K562 (cell line): ENCODE measurements at regions not wholly inside any gene's neighbourhood (a gene's known extent, or its start where the extent isn't known, plus 50 kb on each side); places are given as distances from the start of the nearest gene placed in this dataset.

Experiments used
- ATAC-seq: fragments of 200-7000 bp; cut with Tn5 transposase; 3 replicates; pipeline ENCODE4 v1.9.1; 2020; ENCODE audit warnings: moderate library complexity
- BruUV-seq: library from RNA; stranded (reverse); fragments of 400-500 nt; replicated peaks from 2 replicates; lab custom pipeline; 2021; lab: Mats Ljungman, UMichigan
- CTCF ChIA-PET: fragments of 300-600 bp; formaldehyde crosslinking; extraction: SDS; loops from one replicate; lab custom pipeline; 2021; ENCODE audit warnings: low intra/inter-chr PET ratio; lab: Yijun Ruan, JAX
- POLR2A ChIA-PET: fragments of 300-600, 350-650 bp; sonication (Branson Sonifier 250); formaldehyde crosslinking; extraction: SDS; loops from one replicate; lab custom pipeline; 2021; ENCODE audit warnings: antibody characterized with exemption, inconsistent platforms; lab: Yijun Ruan, JAX
- DNase-seq, 4 experiments: peaks; one replicate each; pipeline versions ENCODE4 v3.0.0 to v3.0.0-alpha.2; 2011 to 2018; ENCODE audit warnings: low spot score in 3 of 4, mixed read lengths in 3 of 4; ENCODE audit errors: extremely low read depth in 1 of 4
- FAIRE-seq: peaks from 2 replicates; lab custom pipeline; 2011; peaks lifted over from hg19 to GRCh38; lab: Jason Lieb, UNC
- H2AFZ ChIP-seq: 2 replicates; pipeline ENCODE4 v1.6.0; 2011; ENCODE audit warnings: low read depth, low read length, control low read depth, inconsistent platforms
- H3K27ac ChIP-seq: fragments of 200-600 bp; 3 replicates; pipeline ENCODE4 v1.8.0; 2011; ENCODE audit warnings: low read depth, mild to moderate bottlenecking, control low read depth, inconsistent platforms, low read length, moderate library complexity, mixed read lengths; ENCODE audit errors: extremely low read depth
- H3K27me3 ChIP-seq, 2 experiments: fragments of 300-600 bp in 1 of 2; 2 replicates in 1 of 2; 3 replicates in 1 of 2; pipeline versions ENCODE4 v1.6.0 to v1.8.0; 2011; ENCODE audit warnings: inconsistent platforms in 2 of 2, low read length in 2 of 2, mild to moderate bottlenecking in 1 of 2, mixed read lengths in 1 of 2, moderate library complexity in 1 of 2; ENCODE audit not compliant: control insufficient read depth in 2 of 2, insufficient read depth in 2 of 2
- H3K36me3 ChIP-seq: fragments of 300-600 bp; 3 replicates; pipeline ENCODE4 v1.8.0; 2011; ENCODE audit warnings: mild to moderate bottlenecking, low read length, inconsistent platforms; ENCODE audit not compliant: control insufficient read depth, insufficient read depth
- H3K4me1 ChIP-seq, 2 experiments: fragments of 200-600 bp in 1 of 2; replicated peaks in 1 of 2; 2 replicates in 1 of 2; 3 replicates in 1 of 2; pipeline versions ENCODE4 v1.5.1 to v1.8.0; 2011; ENCODE audit warnings: inconsistent platforms in 2 of 2, low read length in 2 of 2, mild to moderate bottlenecking in 1 of 2, mixed read lengths in 1 of 2, moderate library complexity in 1 of 2; ENCODE audit not compliant: control insufficient read depth in 2 of 2, insufficient read depth in 2 of 2
- H3K4me2 ChIP-seq: 2 replicates; pipeline ENCODE4 v1.6.1; 2011; ENCODE audit warnings: low read length, control low read depth, inconsistent platforms, mixed read lengths; ENCODE audit not compliant: insufficient read depth
- H3K4me3 ChIP-seq: fragments of 200-600 bp; sonication (generic), shearing (Covaris generic); 2 replicates; pipeline ENCODE4 v1.5.1; 2016; ENCODE audit warnings: control low read depth, inconsistent platforms
- H3K79me2 ChIP-seq: fragments of 200-600 bp; 3 replicates; pipeline ENCODE4 v1.8.0; 2011; ENCODE audit warnings: low read length, inconsistent platforms; ENCODE audit not compliant: control insufficient read depth, insufficient read depth
- H3K9ac ChIP-seq, 2 experiments: 2 replicates each; pipeline versions ENCODE4 v1.6.0 to v1.6.1; 2011; ENCODE audit warnings: low read depth in 2 of 2, low read length in 2 of 2, control low read depth in 1 of 2, inconsistent platforms in 1 of 2, mild to moderate bottlenecking in 1 of 2, mixed read lengths in 1 of 2; ENCODE audit not compliant: insufficient read depth in 1 of 2
- H3K9me1 ChIP-seq: one replicate; pipeline ENCODE4 v1.6.0; 2011; ENCODE audit warnings: inconsistent platforms, mild to moderate bottlenecking, low read length, moderate library complexity; ENCODE audit not compliant: control insufficient read depth, insufficient read depth
- H3K9me3 ChIP-seq: replicated peaks from 2 replicates; pipeline ENCODE4 v1.5.1; 2011; ENCODE audit warnings: low read depth, low read length, inconsistent platforms; ENCODE audit not compliant: control insufficient read depth, insufficient read depth
- H4K20me1 ChIP-seq: replicated peaks from 2 replicates; pipeline ENCODE4 v1.6.1; 2011; ENCODE audit warnings: low read length, inconsistent platforms, mixed read lengths; ENCODE audit not compliant: control insufficient read depth, insufficient read depth
- ELF1 ChIP-seq: fragments of 200-800 bp; sonication (Bioruptor generic); IDR thresholded peaks from 2 replicates; pipeline ENCODE4 v1.6.1; 2016; ENCODE audit warnings: missing genetic modification characterization, missing compliant biosample characterization
- FOXO4 ChIP-seq: fragments of 450-650 bp; formaldehyde crosslinking; IDR thresholded peaks from 2 replicates; pipeline ENCODE4 v1.4.0; 2020; ENCODE audit warnings: mild to moderate bottlenecking, moderate library complexity
- HEY1 ChIP-seq: fragments of 250-450 bp; sonication (Bioruptor Pico); IDR thresholded peaks from 2 replicates; pipeline ENCODE4 v1.5.0; 2020; ENCODE audit warnings: mild to moderate bottlenecking, moderate library complexity, borderline replicate concordance
- MGA ChIP-seq: fragments of 450-650 bp; IDR thresholded peaks from 2 replicates; pipeline ENCODE4 v1.6.1; 2016; ENCODE audit warnings: mild to moderate bottlenecking, moderate library complexity
- MYC ChIP-seq, 2 experiments: fragments of 250-450 bp in 1 of 2; sonication (Bioruptor Pico) in 1 of 2; IDR thresholded peaks; 2 replicates each; pipeline versions ENCODE4 v1.5.1 to v1.6.1; 2012 to 2021; ENCODE audit warnings: low read depth in 2 of 2, borderline replicate concordance in 1 of 2, improper control_type of control experiment in 1 of 2, low read length in 1 of 2, mild to moderate bottlenecking in 1 of 2, moderate library complexity in 1 of 2
- TRIM25 ChIP-seq: fragments of 450-650 bp; IDR thresholded peaks from 2 replicates; pipeline ENCODE4 v1.7.0; 2016; ENCODE audit warnings: borderline replicate concordance
- WGBS: fragments of 100-300 bp; shearing (Covaris generic); methylation state at CpG from one replicate; pipeline ENCODE4 v1.1.6; 2016; ENCODE audit warnings: low coverage, mixed read lengths; ENCODE audit not compliant: insufficient coverage; ENCODE audit errors: missing lambda C conversion rate; 5-methylcytosine and 5-hydroxymethylcytosine counted together
- in situ Hi-C: fragments of 300-500 bp; cut with MboI; formaldehyde crosslinking; loops from 4 replicates; pipeline ENCODE4 v1.15.0; 2018; ENCODE audit warnings: inconsistent platforms, mixed read lengths
- intact Hi-C: fragments of 100-400 bp; cut with micrococcal nuclease; formaldehyde crosslinking; loops from 2 replicates; pipeline ENCODE4 v1.14.2; 2022

- FAIRE-seq = no peak
- no peak overlapping the region for H3K27ac ChIP-seq
- DNase-seq = no peak
- H3K9me1 ChIP-seq = no peaks in the 10 kb centered on the region
- H3K4me1 ChIP-seq = no peaks in the 10 kb centered on the region
- H3K79me2 ChIP-seq = no peaks in the 10 kb centered on the region
- CTCF ChIA-PET = no interaction called here
- no peak overlapping the region for H2AFZ ChIP-seq
- in situ Hi-C loops = no loop called here
- no peaks in the 10 kb centered on the region for H3K36me3 ChIP-seq
- 45% methylated on average over 2 of the region's 2 CpGs for WGBS
- no peak overlapping the region for H3K9ac ChIP-seq
- BruUV-seq = no TSS peak
- POLR2A ChIA-PET = no interaction called here
- intact Hi-C loops = no loop called here
- H3K27me3 ChIP-seq = no peaks in the 10 kb centered on the region
- no peak for ATAC-seq
- H3K9me3 ChIP-seq = no peaks in the 10 kb centered on the region
- no peak overlapping the region for H3K4me3 ChIP-seq
- no peak overlapping the region for H3K4me2 ChIP-seq
- no peaks in the 10 kb centered on the region for H4K20me1 ChIP-seq
- TF ChIP-seq MGA (no peak), ELF1 (tag) (no peak), MYC (IDR thresholded peaks at IDR 0.05; ENCODE audit: low read depth, low read length) (no peak), MYC (CRISPR knock-in tag; IDR thresholded peaks at IDR 0.05; ENCODE audit: borderline replicate concordance, low read depth) (no peak), HEY1 (CRISPR knock-in tag) (no peak), FOXO4 (CRISPR knock-in tag) (no peak), TRIM25 (no peak)
Observed at GRCh38 chr3:152146461-152146860, 122.3 kb upstream of the MBNL1 start.
